ENCODE measurements at regions not wholly inside any gene's neighbourhood (a gene's known extent, or its start where the extent isn't known, plus 50 kb on each side); places are given as distances from the start of the nearest gene placed in this dataset.

GRCh38 chr1:195748969-195749368, 859.3 kb downstream of the KCNT2 start:
- no peak for TF ChIP-seq CTCF (IDR thresholded peaks at IDR 0.05; ENCODE audit: low read length)
- TF ChIP-seq EZH2 (IDR thresholded peaks at IDR 0.05; ENCODE audit: borderline replicate concordance, low read length): no peak
